LNCaP clone FGC (cell line): ENCODE measurements at regions not wholly inside any gene's neighbourhood (a gene's known extent, or its start where the extent isn't known, plus 50 kb on each side); places are given as distances from the start of the nearest gene placed in this dataset.

Experiments
- DNase-seq: peaks from one replicate; pipeline ENCODE4 v3.0.0-alpha.2; 2011; ENCODE audit warnings: low read depth
- H3K4me3 ChIP-seq: 2 replicates; pipeline ENCODE4 v1.5.1; 2011; ENCODE audit warnings: mild to moderate bottlenecking, low read depth, low read length, control low read depth
- CTCF ChIP-seq: IDR thresholded peaks from 2 replicates; pipeline ENCODE4 v1.5.1; 2012; ENCODE audit warnings: mild to moderate bottlenecking; ENCODE audit not compliant: control insufficient read depth, insufficient read depth; ENCODE audit errors: extremely low read depth

- no peak for TF ChIP-seq CTCF
- H3K4me3 ChIP-seq: no peak overlapping the region
- DNase-seq: no peak
These were observed 283.1 kb downstream of the PREX1 start for GRCh38 chr20:48544402-48545339.

GRCh38 chr20:48541581-48542071, 286.2 kb downstream of the PREX1 start:
- DNase-seq: no peak
- H3K4me3 ChIP-seq: no peak overlapping the region
- no peak for TF ChIP-seq CTCF

GRCh38 chr20:48538856-48539255, 288.9 kb downstream of the PREX1 start:
- H3K4me3 ChIP-seq: no peak overlapping the region
- TF ChIP-seq CTCF: no peak
- no peak for DNase-seq

- no peak for DNase-seq
- no peak overlapping the region for H3K4me3 ChIP-seq
These were observed 289.6 kb downstream of the PREX1 start for GRCh38 chr20:48538058-48538825.

GRCh38 chr20:48536206-48536605, 291.6 kb downstream of the PREX1 start:
- no peak overlapping the region for H3K4me3 ChIP-seq
- TF ChIP-seq CTCF: no peak
- no peak for DNase-seq

More at GRCh38 chr20:48538058-48538825, 289.6 kb downstream of the PREX1 start:
- TF ChIP-seq CTCF: no peak

GRCh38 chr20:48535556-48535955, 292.2 kb downstream of the PREX1 start:
- no peak for DNase-seq
- TF ChIP-seq CTCF: no peak
- no peak overlapping the region for H3K4me3 ChIP-seq
